ENCODE measurements at regions not wholly inside any gene's neighbourhood (a gene's known extent, or its start where the extent isn't known, plus 50 kb on each side); places are given as distances from the start of the nearest gene placed in this dataset.

GRCh38 chr1:244344001-244344400 is 107.7 kb downstream of the ADSS2 start:
- TF ChIP-seq EZH2 (IDR thresholded peaks at IDR 0.05; ENCODE audit: borderline replicate concordance, low read length): no peak
- TF ChIP-seq CTCF (IDR thresholded peaks at IDR 0.05; ENCODE audit: low read length): no peak
